K562 (cell line): ENCODE measurements at regions not wholly inside any gene's neighbourhood (a gene's known extent, or its start where the extent isn't known, plus 50 kb on each side); places are given as distances from the start of the nearest gene placed in this dataset.
A peak's percentile ranks its signal among the peaks of the same experiment; 100 is the strongest.

ENCODE experiments used
- ATAC-seq: fragments of 200-7000 bp; cut with Tn5 transposase; 3 replicates; pipeline ENCODE4 v1.9.1; 2020; ENCODE audit warnings: moderate library complexity
- BruUV-seq: library from RNA; stranded (reverse); fragments of 400-500 nt; replicated peaks from 2 replicates; lab custom pipeline; 2021; lab: Mats Ljungman, UMichigan
- CTCF ChIA-PET: fragments of 300-600 bp; formaldehyde crosslinking; extraction: SDS; loops from one replicate; lab custom pipeline; 2021; ENCODE audit warnings: low intra/inter-chr PET ratio; lab: Yijun Ruan, JAX
- POLR2A ChIA-PET: fragments of 300-600, 350-650 bp; sonication (Branson Sonifier 250); formaldehyde crosslinking; extraction: SDS; loops from one replicate; lab custom pipeline; 2021; ENCODE audit warnings: antibody characterized with exemption, inconsistent platforms; lab: Yijun Ruan, JAX
- DNase-seq, 4 experiments: peaks; one replicate each; pipeline versions ENCODE4 v3.0.0 to v3.0.0-alpha.2; 2011 to 2018; ENCODE audit warnings: low spot score in 3 of 4, mixed read lengths in 3 of 4; ENCODE audit errors: extremely low read depth in 1 of 4
- FAIRE-seq: peaks from 2 replicates; lab custom pipeline; 2011; peaks lifted over from hg19 to GRCh38; lab: Jason Lieb, UNC
- H2AFZ ChIP-seq: 2 replicates; pipeline ENCODE4 v1.6.0; 2011; ENCODE audit warnings: low read depth, low read length, control low read depth, inconsistent platforms
- H3K27ac ChIP-seq: fragments of 200-600 bp; 3 replicates; pipeline ENCODE4 v1.8.0; 2011; ENCODE audit warnings: low read depth, mild to moderate bottlenecking, control low read depth, inconsistent platforms, low read length, moderate library complexity, mixed read lengths; ENCODE audit errors: extremely low read depth
- H3K27me3 ChIP-seq, 2 experiments: fragments of 300-600 bp in 1 of 2; 2 replicates in 1 of 2; 3 replicates in 1 of 2; pipeline versions ENCODE4 v1.6.0 to v1.8.0; 2011; ENCODE audit warnings: inconsistent platforms in 2 of 2, low read length in 2 of 2, mild to moderate bottlenecking in 1 of 2, mixed read lengths in 1 of 2, moderate library complexity in 1 of 2; ENCODE audit not compliant: control insufficient read depth in 2 of 2, insufficient read depth in 2 of 2
- H3K36me3 ChIP-seq: fragments of 300-600 bp; 3 replicates; pipeline ENCODE4 v1.8.0; 2011; ENCODE audit warnings: mild to moderate bottlenecking, low read length, inconsistent platforms; ENCODE audit not compliant: control insufficient read depth, insufficient read depth
- H3K4me1 ChIP-seq, 2 experiments: fragments of 200-600 bp in 1 of 2; replicated peaks in 1 of 2; 2 replicates in 1 of 2; 3 replicates in 1 of 2; pipeline versions ENCODE4 v1.5.1 to v1.8.0; 2011; ENCODE audit warnings: inconsistent platforms in 2 of 2, low read length in 2 of 2, mild to moderate bottlenecking in 1 of 2, mixed read lengths in 1 of 2, moderate library complexity in 1 of 2; ENCODE audit not compliant: control insufficient read depth in 2 of 2, insufficient read depth in 2 of 2
- H3K4me2 ChIP-seq: 2 replicates; pipeline ENCODE4 v1.6.1; 2011; ENCODE audit warnings: low read length, control low read depth, inconsistent platforms, mixed read lengths; ENCODE audit not compliant: insufficient read depth
- H3K4me3 ChIP-seq: fragments of 200-600 bp; sonication (generic), shearing (Covaris generic); 2 replicates; pipeline ENCODE4 v1.5.1; 2016; ENCODE audit warnings: control low read depth, inconsistent platforms
- H3K79me2 ChIP-seq: fragments of 200-600 bp; 3 replicates; pipeline ENCODE4 v1.8.0; 2011; ENCODE audit warnings: low read length, inconsistent platforms; ENCODE audit not compliant: control insufficient read depth, insufficient read depth
- H3K9ac ChIP-seq, 2 experiments: 2 replicates each; pipeline versions ENCODE4 v1.6.0 to v1.6.1; 2011; ENCODE audit warnings: low read depth in 2 of 2, low read length in 2 of 2, control low read depth in 1 of 2, inconsistent platforms in 1 of 2, mild to moderate bottlenecking in 1 of 2, mixed read lengths in 1 of 2; ENCODE audit not compliant: insufficient read depth in 1 of 2
- H3K9me1 ChIP-seq: one replicate; pipeline ENCODE4 v1.6.0; 2011; ENCODE audit warnings: inconsistent platforms, mild to moderate bottlenecking, low read length, moderate library complexity; ENCODE audit not compliant: control insufficient read depth, insufficient read depth
- H3K9me3 ChIP-seq: replicated peaks from 2 replicates; pipeline ENCODE4 v1.5.1; 2011; ENCODE audit warnings: low read depth, low read length, inconsistent platforms; ENCODE audit not compliant: control insufficient read depth, insufficient read depth
- H4K20me1 ChIP-seq: replicated peaks from 2 replicates; pipeline ENCODE4 v1.6.1; 2011; ENCODE audit warnings: low read length, inconsistent platforms, mixed read lengths; ENCODE audit not compliant: control insufficient read depth, insufficient read depth
- CBFA2T3 ChIP-seq: fragments of 450-650 bp; IDR thresholded peaks from 2 replicates; pipeline ENCODE4 v1.6.1; 2017
- CEBPG ChIP-seq, 3 experiments: fragments of 200-800 bp in 1 of 3; sonication (Bioruptor generic) in 1 of 3; sonication (generic) in 1 of 3; formaldehyde crosslinking in 1 of 3; IDR thresholded peaks in 2 of 3; conservative IDR thresholded peaks in 1 of 3; 2 replicates each; pipeline versions ENCODE4 v1.6.1 to v1.8.0; 2016 to 2022; ENCODE audit warnings: missing compliant biosample characterization in 2 of 3, missing genetic modification characterization in 2 of 3, mild to moderate bottlenecking in 1 of 3, missing genetic modification reagents in 1 of 3
- CHD1 ChIP-seq: fragments of 200-600 bp; sonication (generic); IDR thresholded peaks from one replicate; pipeline ENCODE4 v1.6.1; 2012; ENCODE audit warnings: mild to moderate bottlenecking, moderate library complexity, low read length, inconsistent platforms
- CTBP1 ChIP-seq: fragments of 450-650 bp; IDR thresholded peaks from 2 replicates; pipeline ENCODE4 v1.6.1; 2016; ENCODE audit warnings: borderline replicate concordance
- ETV6 ChIP-seq, 3 experiments: fragments of 150-350 bp in 1 of 3; sonication (generic) in 1 of 3; formaldehyde crosslinking in 1 of 3; IDR thresholded peaks; 2 replicates each; pipeline versions ENCODE4 v1.6.1 to v1.8.0; 2014 to 2022; ENCODE audit warnings: borderline replicate concordance in 2 of 3, low read depth in 2 of 3, antibody characterized with exemption in 1 of 3, low read length in 1 of 3, mild to moderate bottlenecking in 1 of 3, missing genetic modification reagents in 1 of 3
- FOSL1 ChIP-seq: fragments of 200-800 bp; sonication (Bioruptor generic); conservative IDR thresholded peaks from 2 replicates; pipeline ENCODE4 v1.6.1; 2016; ENCODE audit warnings: missing genetic modification characterization, missing compliant biosample characterization
- FUS ChIP-seq: fragments of 200-400 bp; formaldehyde crosslinking; optimal IDR thresholded peaks from 2 replicates; pipeline ENCODE3; 2017; ENCODE audit warnings: low read depth, low read length
- KDM1A ChIP-seq, 2 experiments: fragments of 450-650 bp; IDR thresholded peaks; 2 replicates each; pipeline ENCODE4 v1.6.1; 2016; ENCODE audit warnings: mild to moderate bottlenecking in 2 of 2
- NRF1 ChIP-seq, 2 experiments: fragments of 450-650 bp; IDR thresholded peaks in 1 of 2; conservative IDR thresholded peaks in 1 of 2; 2 replicates each; pipeline ENCODE4 v1.6.1; 2014; ENCODE audit warnings: mild to moderate bottlenecking in 2 of 2
- PHF20 ChIP-seq: fragments of 450-650 bp; IDR thresholded peaks from 2 replicates; pipeline ENCODE4 v1.6.1; 2018; ENCODE audit not compliant: partially characterized antibody
- RNF2 ChIP-seq: sonication (generic); IDR thresholded peaks from 2 replicates; pipeline ENCODE4 v1.6.1; 2016
- TSHZ1 ChIP-seq: fragments of 250-450 bp; sonication (Bioruptor Pico); IDR thresholded peaks from 2 replicates; pipeline ENCODE4 v1.4.0; 2020; ENCODE audit warnings: mild to moderate bottlenecking, moderate library complexity
- ZBTB34 ChIP-seq: fragments of 250-450 bp; sonication (Bioruptor Pico); IDR thresholded peaks from 2 replicates; pipeline ENCODE4 v1.8.0; 2021; ENCODE audit warnings: mild to moderate bottlenecking, moderate library complexity
- ZNF311 ChIP-seq: fragments of 250-450 bp; sonication (Bioruptor Pico); IDR thresholded peaks from 2 replicates; pipeline ENCODE4 v1.4.0; 2020; ENCODE audit warnings: mild to moderate bottlenecking, moderate library complexity
- WGBS: fragments of 100-300 bp; shearing (Covaris generic); methylation state at CpG from one replicate; pipeline ENCODE4 v1.1.6; 2016; ENCODE audit warnings: low coverage, mixed read lengths; ENCODE audit not compliant: insufficient coverage; ENCODE audit errors: missing lambda C conversion rate; 5-methylcytosine and 5-hydroxymethylcytosine counted together
- in situ Hi-C: fragments of 300-500 bp; cut with MboI; formaldehyde crosslinking; loops from 4 replicates; pipeline ENCODE4 v1.15.0; 2018; ENCODE audit warnings: inconsistent platforms, mixed read lengths
- intact Hi-C: fragments of 100-400 bp; cut with micrococcal nuclease; formaldehyde crosslinking; loops from 2 replicates; pipeline ENCODE4 v1.14.2; 2022
- TF ChIP-seq, protein P1 (sequence below): fragments of 450-650 bp; IDR thresholded peaks from 2 replicates; pipeline ENCODE4 v1.6.1; 2016; ENCODE audit warnings: low read depth, mild to moderate bottlenecking, moderate library complexity
- TF ChIP-seq, protein P2 (sequence below): sonication (generic); formaldehyde crosslinking; IDR thresholded peaks from 2 replicates; pipeline ENCODE4 v1.8.0; 2023; ENCODE audit warnings: mild to moderate bottlenecking, missing genetic modification reagents

DNA sequence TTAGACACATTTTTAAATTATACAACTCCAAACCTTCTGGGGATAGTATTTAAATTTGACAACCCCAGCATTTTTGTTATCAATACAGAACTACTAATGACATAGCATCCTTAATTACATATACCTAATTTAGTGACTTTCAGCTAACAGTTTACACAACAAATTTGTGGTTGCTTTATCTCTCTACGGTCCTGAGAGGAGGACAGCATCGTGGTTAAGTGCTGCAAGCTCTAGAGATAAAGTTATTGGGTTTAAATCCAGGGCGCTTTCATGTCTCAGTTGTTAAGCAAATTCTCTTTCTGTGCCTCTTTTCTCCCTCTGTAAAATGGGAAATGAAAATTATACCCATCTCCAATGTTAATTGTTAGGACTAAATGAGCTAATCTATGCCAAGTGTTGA, 129.3 kb downstream of the METTL4 start:
- Histone ChIP-seq H3K36me3 (no peaks in the 10 kb centered on the region), H3K9ac (no peak overlapping the region), H2AFZ (no peak overlapping the region), H3K4me3 (no peak overlapping the region), H3K4me2 (no peak overlapping the region), H3K27me3 (no peaks in the 10 kb centered on the region), H4K20me1 (no peaks in the 10 kb centered on the region), H3K4me1 (no peaks in the 10 kb centered on the region; a peak in 1 of 5 replicates), H3K9me1 (no peaks in the 10 kb centered on the region), H3K9me3 (no peaks in the 10 kb centered on the region), H3K27ac (no peak overlapping the region), H3K79me2 (no peaks in the 10 kb centered on the region)
- BruUV-seq = no TSS peak
- ATAC-seq (no peak), FAIRE-seq (no peak), DNase-seq (no peak)
- ChIA-PET POLR2A (interaction anchor here (1.6 kb wide), 1 partner anchor 9 kb away, joined by 4 read pairs; no protein-coding TSS in a partner anchor), CTCF (no interaction called here)
- intact Hi-C loops (no loop called here), in situ Hi-C loops (no loop called here)
- WGBS = 3% methylated on average over 3 of the region's 3 CpGs
- TF ChIP-seq ETV6 (IDR thresholded peaks at IDR 0.05; ENCODE audit: borderline replicate concordance in 1 of 2, low read depth in 2 of 2, low read length in 1 of 2) (no peak), ETV6 (CRISPR knock-in tag; IDR thresholded peaks at IDR 0.05; ENCODE audit: borderline replicate concordance) (no peak), FUS (no peak), CEBPG (CRISPR knock-in tag; IDR thresholded peaks at IDR 0.05) (no peak), CEBPG (tag; conservative IDR thresholded peaks at IDR 0.05 in 1 of 2, IDR thresholded peaks at IDR 0.05 in 1 of 2) (0 out of 4 replicates have a peak, but pooled peaks of 1 of the 2 experiments have one; percentile 30), RNF2 (no peak), CTBP1 (no peak), PHF20 (no peak), TSHZ1 (CRISPR knock-in tag) (no peak), ZBTB34 (CRISPR knock-in tag) (no peak), ZNF311 (no peak), FOSL1 (0 out of 2 replicates have a peak, but pooled peaks have one; percentile 14), KDM1A (IDR thresholded peaks at IDR 0.05) (no peak), NRF1 (conservative IDR thresholded peaks at IDR 0.05 in 1 of 2, IDR thresholded peaks at IDR 0.05 in 1 of 2) (no peak), CHD1 (no peak), CBFA2T3 (peak; percentile 21; the same call in 1 of the 2 replicates)
- TF ChIP-seq, protein P1, sequence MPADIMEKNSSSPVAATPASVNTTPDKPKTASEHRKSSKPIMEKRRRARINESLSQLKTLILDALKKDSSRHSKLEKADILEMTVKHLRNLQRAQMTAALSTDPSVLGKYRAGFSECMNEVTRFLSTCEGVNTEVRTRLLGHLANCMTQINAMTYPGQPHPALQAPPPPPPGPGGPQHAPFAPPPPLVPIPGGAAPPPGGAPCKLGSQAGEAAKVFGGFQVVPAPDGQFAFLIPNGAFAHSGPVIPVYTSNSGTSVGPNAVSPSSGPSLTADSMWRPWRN = peak; percentile 59; the same call in 1 of the 2 replicates
- TF ChIP-seq, protein P2, sequence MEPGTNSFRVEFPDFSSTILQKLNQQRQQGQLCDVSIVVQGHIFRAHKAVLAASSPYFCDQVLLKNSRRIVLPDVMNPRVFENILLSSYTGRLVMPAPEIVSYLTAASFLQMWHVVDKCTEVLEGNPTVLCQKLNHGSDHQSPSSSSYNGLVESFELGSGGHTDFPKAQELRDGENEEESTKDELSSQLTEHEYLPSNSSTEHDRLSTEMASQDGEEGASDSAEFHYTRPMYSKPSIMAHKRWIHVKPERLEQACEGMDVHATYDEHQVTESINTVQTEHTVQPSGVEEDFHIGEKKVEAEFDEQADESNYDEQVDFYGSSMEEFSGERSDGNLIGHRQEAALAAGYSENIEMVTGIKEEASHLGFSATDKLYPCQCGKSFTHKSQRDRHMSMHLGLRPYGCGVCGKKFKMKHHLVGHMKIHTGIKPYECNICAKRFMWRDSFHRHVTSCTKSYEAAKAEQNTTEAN (CRISPR knock-in tag) = no peak
